NCI-H2081 (cell line): ENCODE measurements at regions not wholly inside any gene's neighbourhood (a gene's known extent, or its start where the extent isn't known, plus 50 kb on each side); places are given as distances from the start of the nearest gene placed in this dataset.

Experiments
- DNase-seq, 2 experiments: peaks; one replicate each; lab custom pipeline; 2025; lab: John Stamatoyannopoulos, UW

GRCh38 chr2:129297430-129297829 is 682.0 kb upstream of the RAB6C start:
- no peak for DNase-seq

- DNase-seq: no peak
Observed at GRCh38 chr2:129299338-129299737, 680.1 kb upstream of the RAB6C start.

- DNase-seq: no peak
Observed at GRCh38 chr2:129299756-129300155, 679.7 kb upstream of the RAB6C start.

GRCh38 chr2:129300456-129300855 is 679.0 kb upstream of the RAB6C start:
- DNase-seq: no peak

- DNase-seq: no peak
Observed at GRCh38 chr2:129301431-129301913, 678.0 kb upstream of the RAB6C start.

GRCh38 chr2:129302106-129302505 is 677.4 kb upstream of the RAB6C start:
- DNase-seq: no peak

GRCh38 chr2:129302561-129303183 is 676.8 kb upstream of the RAB6C start:
- DNase-seq: no peak

- no peak for DNase-seq
Observed at GRCh38 chr2:129314120-129314519, 665.3 kb upstream of the RAB6C start.

- no peak for DNase-seq
Observed at GRCh38 chr2:129318581-129319421, 660.7 kb upstream of the RAB6C start.

GRCh38 chr2:129319422-129319717 is 660.1 kb upstream of the RAB6C start:
- no peak for DNase-seq

GRCh38 chr2:129320288-129320687 is 659.2 kb upstream of the RAB6C start:
- DNase-seq: no peak

GRCh38 chr2:129324349-129324748 is 655.1 kb upstream of the RAB6C start:
- no peak for DNase-seq

- no peak for DNase-seq
Observed at GRCh38 chr2:129325151-129325550, 654.3 kb upstream of the RAB6C start.

GRCh38 chr2:129329574-129329973 is 649.9 kb upstream of the RAB6C start:
- DNase-seq: no peak

GRCh38 chr2:129330504-129330903 is 649.0 kb upstream of the RAB6C start:
- no peak for DNase-seq

GRCh38 chr2:129331638-129332037 is 647.8 kb upstream of the RAB6C start:
- DNase-seq: no peak

GRCh38 chr2:129334128-129334527 is 645.3 kb upstream of the RAB6C start:
- no peak for DNase-seq

GRCh38 chr2:129334696-129335410 is 644.6 kb upstream of the RAB6C start:
- no peak for DNase-seq

- DNase-seq: no peak
Observed at GRCh38 chr2:129336276-129336675, 643.2 kb upstream of the RAB6C start.

- DNase-seq: no peak
Observed at GRCh38 chr2:129337076-129337475, 642.4 kb upstream of the RAB6C start.

- DNase-seq: no peak
Observed at GRCh38 chr2:129345540-129345939, 633.9 kb upstream of the RAB6C start.

- no peak for DNase-seq
Observed at GRCh38 chr2:129347486-129348217, 631.8 kb upstream of the RAB6C start.
